ENCODE measurements at regions not wholly inside any gene's neighbourhood (a gene's known extent, or its start where the extent isn't known, plus 50 kb on each side); places are given as distances from the start of the nearest gene placed in this dataset.
"Not testable (repeated sequence)": the region's sequence is repeated elsewhere in the genome, so short reads cannot be mapped to it uniquely, and the experiment has no call there.

GRCh38 chr12:87670448-87670847 lies 358.8 kb downstream of the C12orf50 start:
- DNase-seq: no peak

DNA sequence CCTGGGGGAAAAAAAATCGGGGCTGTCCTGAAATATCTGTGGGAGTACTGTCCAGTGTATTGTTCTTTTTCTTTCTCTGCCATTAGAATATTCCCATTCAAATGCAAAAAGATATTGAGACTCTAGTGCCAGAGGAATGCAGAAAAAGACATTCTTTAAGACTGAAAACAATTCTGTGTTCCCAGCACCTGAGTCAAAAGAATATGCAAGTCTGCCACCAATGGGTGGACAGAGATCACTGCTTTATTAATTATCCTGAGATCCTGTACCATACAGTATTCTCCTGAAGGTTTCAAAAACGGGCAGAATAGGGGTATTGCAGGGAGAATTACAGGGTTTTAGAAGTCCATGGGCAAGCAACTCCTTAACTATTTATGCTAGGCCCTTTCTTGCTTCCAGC lies 361.8 kb downstream of the C12orf50 start:
- DNase-seq: peak; percentile 22

GRCh38 chr12:87661786-87662377 lies 367.3 kb downstream of the C12orf50 start:
- DNase-seq: no peak

- DNase-seq: no peak
Observed at GRCh38 chr12:87660987-87661774, 368.0 kb downstream of the C12orf50 start.

DNA sequence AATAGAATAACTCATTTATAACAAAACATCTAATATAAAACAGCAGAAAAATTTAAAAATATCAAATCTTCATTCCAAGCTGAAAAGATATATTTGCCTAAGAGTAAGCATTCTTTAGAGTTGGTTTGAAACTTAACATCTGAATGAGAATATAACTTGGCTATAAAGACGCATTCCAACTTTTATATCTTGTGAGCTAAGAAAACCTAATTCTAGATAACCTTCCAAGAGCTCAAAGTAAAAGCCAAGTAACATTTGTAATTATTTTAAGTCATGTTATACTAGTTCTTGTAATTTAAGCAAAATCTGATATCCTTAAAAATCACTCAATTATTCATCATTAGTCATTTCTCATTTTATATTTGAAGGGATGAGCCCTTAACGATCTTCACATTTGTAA lies 368.9 kb downstream of the C12orf50 start:
- DNase-seq: no peak

DNA sequence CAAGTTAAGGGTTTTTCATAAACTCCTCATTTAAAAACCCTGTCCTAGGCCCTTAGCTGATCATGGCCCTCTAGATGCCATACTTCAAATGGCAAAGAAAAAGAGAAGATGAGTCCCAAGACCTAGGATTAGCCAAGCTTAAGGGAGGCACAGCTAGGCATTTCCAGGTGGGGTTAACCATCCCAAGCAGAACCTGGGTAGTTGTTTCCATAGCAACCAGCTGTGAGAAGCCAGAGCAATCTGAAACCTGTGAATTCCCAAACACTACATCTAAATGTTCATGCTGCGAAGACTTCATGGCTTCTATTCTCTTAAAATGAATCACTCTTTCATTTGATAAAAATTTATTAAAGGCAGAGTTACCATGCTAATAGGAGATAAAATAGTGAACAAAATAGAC lies 372.9 kb downstream of the C12orf50 start:
- DNase-seq: no peak

- no peak for DNase-seq
Observed at GRCh38 chr12:87651670-87652425, 377.4 kb downstream of the C12orf50 start.

GRCh38 chr12:87642245-87642644 lies 387.0 kb downstream of the C12orf50 start:
- no peak for DNase-seq

DNA sequence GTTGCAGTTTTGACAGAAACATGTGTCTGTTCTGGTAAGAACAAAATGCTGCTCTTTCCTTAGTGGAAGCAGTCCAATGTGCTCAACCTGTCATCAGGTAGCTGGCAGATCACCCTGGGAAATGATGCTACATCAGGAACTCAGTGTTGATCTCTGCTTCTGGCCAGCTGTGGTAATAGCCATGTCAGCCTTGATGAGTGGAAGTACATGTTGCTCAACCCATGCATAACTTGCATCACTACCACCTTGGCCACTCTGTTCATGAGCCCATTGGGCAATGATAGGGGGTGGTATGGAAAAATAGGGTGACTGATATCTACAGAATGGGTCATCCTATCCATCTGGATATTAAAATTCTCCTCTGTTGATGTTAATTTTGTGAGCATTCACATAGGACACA lies 411.0 kb downstream of the C12orf50 start:
- no peak for DNase-seq

DNA sequence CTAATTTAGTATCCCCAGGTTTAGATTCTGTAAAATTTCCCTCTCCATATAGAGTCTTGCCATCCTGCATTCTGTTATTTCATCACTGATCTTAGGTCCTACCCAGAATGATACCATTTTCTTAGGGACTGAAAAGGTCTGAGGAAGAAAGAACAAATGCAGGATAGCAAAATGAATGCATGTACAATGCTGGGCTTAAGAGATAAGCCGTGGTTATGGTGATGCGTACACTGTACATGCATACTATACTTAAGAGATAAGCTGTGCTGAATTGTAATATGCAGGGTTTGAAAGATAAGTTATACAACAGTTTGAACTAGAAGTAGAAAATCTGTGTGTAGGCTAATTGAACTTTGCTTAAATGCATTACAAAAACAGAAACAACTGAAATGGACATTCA lies 416.2 kb downstream of the C12orf50 start:
- DNase-seq: no peak

DNA sequence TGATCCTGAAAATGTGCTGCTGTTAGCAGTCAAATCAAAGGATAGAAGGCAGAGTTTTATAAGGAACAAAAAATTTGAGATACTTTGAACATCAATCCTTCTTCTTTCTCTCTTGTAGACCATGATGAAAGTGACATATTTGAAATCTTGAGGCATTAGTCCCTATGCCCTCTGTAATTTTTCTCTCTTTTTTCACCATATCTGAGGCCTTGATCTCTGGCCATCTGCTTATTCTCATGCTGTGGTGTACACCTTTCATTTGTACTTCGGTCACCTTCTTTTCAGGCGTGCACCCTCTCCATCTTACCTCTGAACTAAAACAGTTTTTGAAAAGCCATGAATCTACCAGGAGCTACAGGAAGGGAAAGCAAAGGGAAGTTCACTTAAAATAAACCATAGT lies 420.9 kb downstream of the C12orf50 start:
- no peak for DNase-seq

DNA sequence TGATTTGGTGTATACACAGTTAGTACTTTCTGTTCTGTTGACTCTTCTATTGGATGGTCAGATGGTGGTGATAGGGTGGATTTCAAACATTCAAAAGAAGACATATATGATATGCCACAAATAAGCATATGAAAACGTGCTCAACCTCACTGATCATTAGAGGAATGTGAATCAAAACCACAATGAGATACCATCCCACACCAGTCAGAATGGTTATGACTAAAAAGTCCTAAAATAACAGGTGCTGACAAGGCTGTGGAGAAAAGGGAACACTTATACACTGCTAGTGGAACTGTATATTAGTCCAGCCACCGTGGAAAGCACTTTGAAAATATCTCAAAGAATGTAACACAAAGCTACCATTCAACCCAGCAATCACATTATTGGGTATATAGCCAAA lies 425.5 kb downstream of the C12orf50 start:
- DNase-seq: no peak

DNA sequence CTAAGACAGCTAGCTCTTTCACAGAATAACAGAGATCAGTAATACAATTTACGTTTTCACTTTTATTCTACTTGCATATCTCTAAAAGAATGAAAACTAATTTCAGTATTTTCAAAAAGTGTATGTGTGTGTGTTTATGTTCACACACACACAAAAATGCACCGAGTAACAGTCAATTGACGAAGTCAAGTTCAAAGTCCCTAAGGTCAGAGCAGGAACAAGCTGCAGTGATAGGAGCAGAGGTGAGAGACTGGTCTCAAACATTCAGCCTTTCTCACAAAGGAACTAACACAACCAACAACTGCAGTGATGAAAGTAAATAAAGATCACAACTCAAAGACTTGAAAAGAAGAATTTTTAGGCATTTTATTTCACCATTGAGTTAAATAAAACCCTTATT lies 429.7 kb downstream of the C12orf50 start:
- DNase-seq: no peak

- no peak for DNase-seq
Observed at GRCh38 chr12:87597114-87597513, 432.1 kb downstream of the C12orf50 start.

GRCh38 chr12:87596636-87597035 lies 432.6 kb downstream of the C12orf50 start:
- no peak for DNase-seq

DNA sequence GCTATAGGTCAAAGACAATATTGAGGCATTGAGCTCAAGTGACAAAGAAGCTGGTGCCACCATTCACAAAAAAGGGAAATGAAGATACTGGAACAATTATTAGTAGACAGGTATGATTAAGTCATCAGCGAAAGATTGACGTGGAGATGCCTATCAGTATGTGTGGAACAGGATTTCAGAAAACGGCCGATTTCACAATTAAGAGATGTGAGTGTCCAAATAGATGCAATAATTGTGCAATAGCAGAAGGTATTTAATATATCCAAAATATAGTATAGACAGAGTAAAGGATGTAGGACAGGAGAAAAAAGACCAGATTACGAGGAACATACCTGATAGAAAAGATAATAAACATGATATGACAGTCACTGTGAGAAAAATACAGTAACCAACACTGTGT lies 433.1 kb downstream of the C12orf50 start:
- no peak for DNase-seq

DNA sequence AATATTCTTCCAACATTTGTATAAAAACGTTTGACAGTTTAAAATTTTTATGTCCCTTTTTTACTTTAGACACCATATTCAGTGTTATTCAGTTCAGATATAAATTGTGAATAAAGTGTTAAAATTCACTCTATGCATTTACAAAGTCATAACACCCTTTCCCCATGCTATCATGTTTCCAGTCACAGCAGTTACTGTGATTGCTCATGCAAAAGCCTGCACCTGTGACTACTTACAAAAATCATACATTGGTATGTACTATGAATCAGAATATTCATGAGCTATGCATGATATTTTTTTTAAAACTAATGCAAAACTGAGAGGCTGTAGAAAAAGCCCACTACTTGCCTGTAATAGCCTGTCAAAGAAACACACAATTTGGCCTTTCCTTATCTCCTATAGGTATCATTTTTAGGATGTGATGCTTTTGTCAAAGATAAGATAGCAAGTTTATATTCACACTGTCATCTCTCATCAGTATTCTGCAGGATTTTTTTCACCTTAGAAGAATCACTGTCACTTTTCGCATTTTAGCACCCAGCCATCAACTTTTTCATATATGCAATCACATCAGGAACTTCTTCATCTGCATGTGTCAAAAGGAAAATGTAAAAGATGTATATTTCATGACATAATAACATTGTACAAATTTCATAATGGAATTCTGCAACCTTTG lies 443.2 kb downstream of the C12orf50 start:
- no peak for DNase-seq

DNA sequence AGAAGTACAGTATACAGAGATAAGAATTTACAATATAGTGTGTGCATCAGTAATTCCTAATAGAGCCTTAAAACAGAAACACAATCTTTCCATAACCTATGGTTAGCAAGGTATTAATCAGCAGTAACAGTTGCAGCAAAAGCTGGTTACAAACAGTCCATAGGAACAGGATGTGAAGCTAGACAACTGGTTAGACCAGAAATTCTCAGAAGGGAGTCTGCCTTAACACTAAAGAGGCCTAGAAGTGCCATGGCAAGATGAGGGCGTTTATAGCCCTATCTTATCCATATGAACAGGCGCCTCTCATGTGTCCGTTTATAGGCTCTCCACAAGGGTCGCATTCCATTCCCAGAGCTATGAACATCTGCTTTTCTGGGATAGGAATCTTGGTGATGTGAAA lies 450.1 kb downstream of the C12orf50 start:
- DNase-seq: not testable (repeated sequence)

DNA sequence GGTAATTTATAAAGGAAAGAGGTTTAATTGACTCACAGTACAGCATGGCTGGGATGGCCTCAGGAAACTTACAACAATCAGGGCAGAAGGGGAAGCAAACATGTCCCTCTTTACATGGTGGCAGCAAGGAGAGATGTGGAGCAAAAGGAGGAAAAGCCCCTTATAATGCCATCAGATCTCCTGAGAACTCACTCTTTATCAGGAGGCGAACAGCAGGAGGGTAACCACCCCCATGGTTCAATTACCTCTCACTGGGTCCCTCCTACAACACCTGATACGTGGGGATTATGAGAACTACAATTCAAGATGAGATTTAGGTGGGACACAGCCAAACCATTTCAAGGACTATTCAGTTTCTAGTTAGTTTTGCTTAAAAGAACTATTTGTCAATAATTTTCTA lies 453.3 kb downstream of the C12orf50 start:
- DNase-seq: no peak

DNA sequence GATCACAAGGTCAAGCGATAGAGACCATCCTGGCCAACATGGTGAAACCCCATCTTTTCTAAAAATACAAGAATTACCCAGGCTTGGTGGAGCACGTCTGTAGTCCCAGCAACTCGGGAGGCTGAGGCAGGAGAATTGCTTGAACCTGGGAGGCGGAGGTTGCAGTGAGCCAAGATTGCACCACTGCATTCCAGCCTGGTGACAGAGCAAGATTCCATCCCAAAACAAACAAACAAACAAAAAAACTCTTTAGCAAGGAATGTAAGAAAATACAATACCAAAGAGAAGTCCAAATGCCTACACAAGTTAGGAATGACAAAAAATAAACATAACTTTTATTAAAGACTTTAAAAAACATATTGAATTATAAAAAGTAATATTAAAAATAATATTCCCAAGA lies 462.3 kb downstream of the C12orf50 start:
- DNase-seq: not testable (repeated sequence)

GRCh38 chr12:87556985-87557384 lies 472.2 kb downstream of the C12orf50 start:
- no peak for DNase-seq

DNA sequence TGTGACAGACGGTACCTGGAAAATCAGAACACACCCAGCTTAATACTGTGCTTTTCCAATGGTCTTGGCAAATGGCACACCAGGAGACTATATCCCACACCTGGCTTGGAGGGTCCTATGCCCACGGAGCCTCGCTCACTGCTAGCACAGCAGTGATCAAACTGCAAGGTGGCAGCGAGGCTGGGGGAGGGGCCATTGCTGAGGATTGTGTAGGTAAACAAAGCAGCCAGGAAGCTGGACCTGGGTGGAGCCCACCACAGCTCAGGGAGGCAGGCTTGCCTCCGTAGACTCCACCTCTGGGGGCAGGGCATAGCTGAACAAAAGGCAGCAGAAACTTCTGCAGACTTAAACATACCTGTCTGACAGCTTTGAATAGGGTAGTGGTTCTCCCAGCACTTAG lies 498.0 kb downstream of the C12orf50 start:
- not testable (repeated sequence) for DNase-seq

DNA sequence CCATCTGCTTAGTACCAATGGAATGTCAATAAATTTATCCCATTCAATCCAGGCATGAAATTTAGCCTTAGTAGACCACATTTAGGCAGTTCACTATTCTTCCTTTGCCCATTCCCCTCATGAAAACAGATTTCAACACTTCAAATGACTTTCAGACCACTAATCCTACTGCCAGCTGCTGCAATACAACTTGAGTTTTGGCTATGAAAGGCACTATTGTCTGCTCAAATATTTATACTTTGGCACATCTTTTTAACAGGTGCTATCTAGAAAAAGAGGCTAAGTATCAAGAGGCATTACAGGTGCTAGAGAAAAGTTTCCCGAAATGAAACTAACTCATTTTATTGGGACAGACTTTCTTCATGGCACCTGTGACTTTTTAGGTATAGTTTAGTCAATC lies 499.8 kb downstream of the C12orf50 start:
- DNase-seq: no peak

DNA sequence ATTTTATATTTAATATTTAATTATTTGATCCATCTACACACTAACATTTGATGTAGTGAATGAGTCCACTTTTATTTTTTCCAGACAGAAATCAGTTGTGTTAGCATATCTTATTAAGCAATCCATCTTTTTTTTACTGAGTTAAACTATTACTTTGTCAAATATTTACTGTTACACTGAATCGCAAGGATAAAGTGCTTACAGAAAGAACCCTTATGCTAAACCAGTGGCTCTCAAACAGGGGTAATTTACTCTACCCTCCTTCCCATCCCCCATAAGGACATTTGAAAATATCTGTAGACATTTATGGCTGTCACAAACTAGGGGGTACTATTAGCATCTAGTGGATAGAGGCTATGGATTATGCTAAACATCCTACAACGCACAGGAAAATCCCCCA lies 508.2 kb downstream of the C12orf50 start:
- DNase-seq: no peak
